Neural cell (in vitro differentiated cells): ENCODE measurements at regions not wholly inside any gene's neighbourhood (a gene's known extent, or its start where the extent isn't known, plus 50 kb on each side); places are given as distances from the start of the nearest gene placed in this dataset.

Source experiments
- H2AFZ ChIP-seq: fragments of 200-600, 300-800 bp; sonication (generic), shearing (Covaris generic); 2 replicates; pipeline ENCODE4 v1.6.0; 2014; ENCODE audit warnings: low read depth, mild to moderate bottlenecking, antibody characterized with exemption, low read length, moderate library complexity
- H3F3A ChIP-seq: fragments of 200-600 bp; shearing (Covaris generic); 2 replicates; pipeline ENCODE4 v1.6.1; 2016; ENCODE audit warnings: mild to moderate bottlenecking, moderate library complexity, mixed read lengths, antibody characterized with exemption, low read length; ENCODE audit not compliant: insufficient read depth, poor library complexity, severe bottlenecking
- H3K27ac ChIP-seq: fragments of 200-600, 300-800 bp; sonication (generic), shearing (Covaris generic); 2 replicates; pipeline ENCODE4 v1.5.1; 2014; ENCODE audit warnings: mild to moderate bottlenecking, low read length, moderate library complexity
- H3K27me3 ChIP-seq: fragments of 300-800, 200-600 bp; sonication (generic), shearing (Covaris generic); 2 replicates; pipeline ENCODE4 v1.6.0; 2014; ENCODE audit warnings: mild to moderate bottlenecking, low read depth, low read length, moderate library complexity; ENCODE audit not compliant: insufficient read depth
- H3K36me3 ChIP-seq: fragments of 300-800, 200-600 bp; sonication (generic), shearing (Covaris generic); 2 replicates; pipeline ENCODE4 v1.5.1; 2014; ENCODE audit warnings: mild to moderate bottlenecking, antibody characterized with exemption, low read length, moderate library complexity; ENCODE audit not compliant: insufficient read depth
- H3K4me2 ChIP-seq: fragments of 300-800, 200-600 bp; sonication (generic), shearing (Covaris generic); 2 replicates; pipeline ENCODE4 v1.6.0; 2014; ENCODE audit warnings: mild to moderate bottlenecking, low read length
- H3K4me3 ChIP-seq: fragments of 300-800, 200-600 bp; sonication (generic), shearing (Covaris generic); 2 replicates; pipeline ENCODE4 v1.5.1; 2014; ENCODE audit warnings: mild to moderate bottlenecking, low read length, moderate library complexity
- H3K79me2 ChIP-seq: fragments of 200-600 bp; shearing (Covaris generic); replicated peaks from 2 replicates; pipeline ENCODE4 v1.6.0; 2014; ENCODE audit warnings: mild to moderate bottlenecking, low read length, moderate library complexity; ENCODE audit not compliant: insufficient read depth
- H3K9ac ChIP-seq: fragments of 300-800, 200-600 bp; sonication (generic), shearing (Covaris generic); 2 replicates; pipeline ENCODE4 v1.6.1; 2016; ENCODE audit warnings: mild to moderate bottlenecking, low read length, mixed read lengths
- H3K9me2 ChIP-seq: fragments of 200-600 bp; shearing (Covaris generic); 2 replicates; pipeline ENCODE4 v1.6.1; 2016; ENCODE audit warnings: mild to moderate bottlenecking, low read length, mixed read lengths; ENCODE audit not compliant: insufficient read depth
- H3K9me3 ChIP-seq: fragments of 200-600, 300-800 bp; sonication (generic), shearing (Covaris generic); 2 replicates; pipeline ENCODE4 v1.6.1; 2016; ENCODE audit warnings: mild to moderate bottlenecking, mixed run types, low read length, moderate library complexity, mixed read lengths
- H4K20me1 ChIP-seq: fragments of 200-600 bp; shearing (Covaris generic); 2 replicates; pipeline ENCODE4 v1.6.1; 2016; ENCODE audit warnings: mild to moderate bottlenecking, mixed run types; ENCODE audit not compliant: insufficient read depth
- CTCF ChIP-seq: fragments of 450-650 bp; IDR thresholded peaks from 2 replicates; pipeline ENCODE4 v1.5.1; 2014; ENCODE audit warnings: antibody characterized with exemption, mild to moderate bottlenecking, moderate library complexity; ENCODE audit not compliant: poor library complexity, severe bottlenecking
- EP300 ChIP-seq: fragments of 450-650 bp; conservative IDR thresholded peaks from 2 replicates; pipeline ENCODE4 v1.6.1; 2014; ENCODE audit warnings: antibody characterized with exemption, mild to moderate bottlenecking, moderate library complexity; ENCODE audit not compliant: poor library complexity, severe bottlenecking
- EZH2 ChIP-seq: fragments of 200-600, 300-800 bp; shearing (Covaris generic), sonication (generic); IDR thresholded peaks from 2 replicates; pipeline ENCODE4 v1.6.1; 2014; ENCODE audit warnings: antibody characterized with exemption, low read length, borderline replicate concordance, mild to moderate bottlenecking; ENCODE audit not compliant: insufficient read depth, poor library complexity, severe bottlenecking
- MXI1 ChIP-seq: fragments of 450-650 bp; conservative IDR thresholded peaks from 2 replicates; pipeline ENCODE4 v1.6.1; 2014; ENCODE audit warnings: antibody characterized with exemption, mild to moderate bottlenecking; ENCODE audit not compliant: poor library complexity, severe bottlenecking
- POLR2AphosphoS5 ChIP-seq: IDR thresholded peaks from 2 replicates; pipeline ENCODE4 v1.6.1; 2012
- RAD21 ChIP-seq: fragments of 450-650 bp; conservative IDR thresholded peaks from 2 replicates; pipeline ENCODE4 v1.6.1; 2014; ENCODE audit warnings: antibody characterized with exemption, mild to moderate bottlenecking, moderate library complexity
- SMC3 ChIP-seq: fragments of 450-650 bp; conservative IDR thresholded peaks from 2 replicates; pipeline ENCODE4 v1.6.1; 2014; ENCODE audit warnings: antibody characterized with exemption, mild to moderate bottlenecking, moderate library complexity; ENCODE audit not compliant: poor library complexity
- TAF1 ChIP-seq: IDR thresholded peaks from 2 replicates; pipeline ENCODE4 v1.6.1; 2012; ENCODE audit warnings: low read depth
- TF ChIP-seq, protein P1 (sequence below): IDR thresholded peaks from 2 replicates; pipeline ENCODE4 v1.6.1; 2012; ENCODE audit warnings: borderline replicate concordance

- TF ChIP-seq POLR2AphosphoS5 (peak; percentile 14), EZH2 (no peak), TAF1 (no peak), SMC3 (peak; percentile 30), EP300 (peak; percentile 32)
- TF ChIP-seq, protein P1, sequence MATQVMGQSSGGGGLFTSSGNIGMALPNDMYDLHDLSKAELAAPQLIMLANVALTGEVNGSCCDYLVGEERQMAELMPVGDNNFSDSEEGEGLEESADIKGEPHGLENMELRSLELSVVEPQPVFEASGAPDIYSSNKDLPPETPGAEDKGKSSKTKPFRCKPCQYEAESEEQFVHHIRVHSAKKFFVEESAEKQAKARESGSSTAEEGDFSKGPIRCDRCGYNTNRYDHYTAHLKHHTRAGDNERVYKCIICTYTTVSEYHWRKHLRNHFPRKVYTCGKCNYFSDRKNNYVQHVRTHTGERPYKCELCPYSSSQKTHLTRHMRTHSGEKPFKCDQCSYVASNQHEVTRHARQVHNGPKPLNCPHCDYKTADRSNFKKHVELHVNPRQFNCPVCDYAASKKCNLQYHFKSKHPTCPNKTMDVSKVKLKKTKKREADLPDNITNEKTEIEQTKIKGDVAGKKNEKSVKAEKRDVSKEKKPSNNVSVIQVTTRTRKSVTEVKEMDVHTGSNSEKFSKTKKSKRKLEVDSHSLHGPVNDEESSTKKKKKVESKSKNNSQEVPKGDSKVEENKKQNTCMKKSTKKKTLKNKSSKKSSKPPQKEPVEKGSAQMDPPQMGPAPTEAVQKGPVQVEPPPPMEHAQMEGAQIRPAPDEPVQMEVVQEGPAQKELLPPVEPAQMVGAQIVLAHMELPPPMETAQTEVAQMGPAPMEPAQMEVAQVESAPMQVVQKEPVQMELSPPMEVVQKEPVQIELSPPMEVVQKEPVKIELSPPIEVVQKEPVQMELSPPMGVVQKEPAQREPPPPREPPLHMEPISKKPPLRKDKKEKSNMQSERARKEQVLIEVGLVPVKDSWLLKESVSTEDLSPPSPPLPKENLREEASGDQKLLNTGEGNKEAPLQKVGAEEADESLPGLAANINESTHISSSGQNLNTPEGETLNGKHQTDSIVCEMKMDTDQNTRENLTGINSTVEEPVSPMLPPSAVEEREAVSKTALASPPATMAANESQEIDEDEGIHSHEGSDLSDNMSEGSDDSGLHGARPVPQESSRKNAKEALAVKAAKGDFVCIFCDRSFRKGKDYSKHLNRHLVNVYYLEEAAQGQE = peak; percentile 58
- Histone ChIP-seq H3K36me3 (no peaks in the 10 kb centered on the region), H3K4me2 (no peak overlapping the region), H3K79me2 (no peaks in the 10 kb centered on the region), H3K9ac (no peak overlapping the region), H3K9me2 (no peaks in the 10 kb centered on the region), H2AFZ (no peak overlapping the region), H3K4me3 (no peak overlapping the region), H4K20me1 (no peaks in the 10 kb centered on the region), H3K27ac (peak overlapping the region; percentile 11), H3K9me3 (no peaks in the 10 kb centered on the region), H3F3A (no peaks in the 10 kb centered on the region), H3K27me3 (no peaks in the 10 kb centered on the region)
These were observed 326.6 kb upstream of the PROK2 start for GRCh38 chr3:72111265-72112205.

- Histone ChIP-seq H3K4me2 (no peak overlapping the region), H3K9me2 (no peaks in the 10 kb centered on the region), H3K79me2 (no peaks in the 10 kb centered on the region), H3K9me3 (no peaks in the 10 kb centered on the region), H3K9ac (no peak overlapping the region), H3F3A (no peaks in the 10 kb centered on the region), H3K36me3 (no peaks in the 10 kb centered on the region), H2AFZ (no peak overlapping the region), H3K27me3 (no peaks in the 10 kb centered on the region), H3K27ac (no peak overlapping the region), H3K4me3 (no peak overlapping the region), H4K20me1 (no peaks in the 10 kb centered on the region)
- TF ChIP-seq POLR2AphosphoS5 = no peak
- TF ChIP-seq, protein P1 = no peak
- TF ChIP-seq CTCF = no peak
- no peak for TF ChIP-seq SMC3
- no peak for TF ChIP-seq RAD21
- no peak for TF ChIP-seq MXI1
- TF ChIP-seq TAF1 = no peak
- no peak for TF ChIP-seq EP300
- TF ChIP-seq EZH2 = no peak
These were observed 324.6 kb upstream of the PROK2 start for GRCh38 chr3:72109327-72110259.
